Progenitor cell of endocrine pancreas (in vitro differentiated cells): ENCODE measurements at regions not wholly inside any gene's neighbourhood (a gene's known extent, or its start where the extent isn't known, plus 50 kb on each side); places are given as distances from the start of the nearest gene placed in this dataset.

Experiments used
- DNase-seq: peaks from one replicate; pipeline ENCODE4 v3.0.0; 2021; ENCODE audit warnings: low spot score; ENCODE audit not compliant: unreplicated experiment
- H3K27ac Mint-ChIP-seq: 2 replicates; pipeline ENCODE4 v1.8.0; 2021; ENCODE audit warnings: mild to moderate bottlenecking, moderate library complexity, mixed read lengths
- H3K27me3 Mint-ChIP-seq: 2 replicates; pipeline ENCODE4 v1.8.0; 2021; ENCODE audit warnings: mixed read lengths
- H3K36me3 Mint-ChIP-seq: 2 replicates; pipeline ENCODE4 v1.8.0; 2022; ENCODE audit warnings: mixed read lengths; ENCODE audit not compliant: insufficient read depth
- H3K4me1 Mint-ChIP-seq: 2 replicates; pipeline ENCODE4 v1.8.0; 2021; ENCODE audit warnings: low read depth, mixed read lengths
- H3K4me3 Mint-ChIP-seq: 2 replicates; pipeline ENCODE4 v1.8.0; 2021; ENCODE audit warnings: low read depth, mild to moderate bottlenecking, moderate library complexity, mixed read lengths
- H3K9me3 Mint-ChIP-seq: 2 replicates; pipeline ENCODE4 v1.8.0; 2021; ENCODE audit warnings: low read depth, mixed read lengths
- TF ChIP-seq, protein P1 (sequence below): fragments of 200-600 bp; sonication (generic); IDR thresholded peaks from one replicate; pipeline ENCODE4 v1.5.0; 2021; ENCODE audit warnings: antibody characterized with exemption, mild to moderate bottlenecking; ENCODE audit not compliant: unreplicated experiment

DNA sequence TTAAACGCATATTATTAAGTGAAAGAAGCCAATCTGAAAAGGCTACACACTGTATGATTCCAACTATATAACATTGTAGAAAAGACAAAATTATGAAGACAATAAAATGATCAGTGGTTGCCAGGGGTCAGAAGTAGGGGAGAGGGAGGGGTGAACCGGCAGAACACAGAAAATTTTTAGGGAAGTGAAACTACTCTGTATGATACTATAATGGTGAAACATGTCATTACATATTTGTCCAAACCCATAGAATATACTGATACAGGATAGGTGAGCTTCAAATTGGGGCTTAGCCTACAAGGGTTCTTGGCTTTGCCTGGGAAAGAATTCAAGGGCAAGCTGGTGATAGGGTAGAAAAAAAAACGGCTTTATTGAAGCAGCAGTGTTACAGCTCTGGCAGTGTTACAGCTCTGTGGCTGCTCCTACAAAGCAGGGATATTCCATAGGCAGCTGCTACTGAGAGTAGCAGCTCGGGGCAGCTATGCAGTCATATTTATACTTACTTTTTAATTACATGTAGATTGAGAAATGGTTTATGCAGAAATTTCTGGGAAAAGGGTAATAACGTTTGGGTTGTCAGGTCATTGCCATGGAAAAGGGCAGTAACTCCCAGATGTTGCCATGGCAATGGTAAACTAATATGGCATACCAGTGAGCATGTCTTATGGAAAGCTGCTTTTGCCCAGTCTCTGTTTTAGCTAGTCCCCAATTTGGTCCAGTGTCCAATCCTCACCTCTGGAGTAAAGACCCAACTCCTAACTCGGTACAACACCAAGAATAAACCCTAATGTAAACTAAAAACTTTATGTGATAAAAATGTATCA is 125.1 kb upstream of the SLC25A36 start:
- Mint-ChIP-seq H3K27ac (no peak overlapping the region), H3K4me3 (no peak overlapping the region), H3K27me3 (no peaks in the 10 kb centered on the region), H3K4me1 (no peaks in the 10 kb centered on the region), H3K9me3 (peaks cover 9% of the 10 kb centered on the region), H3K36me3 (no peaks in the 10 kb centered on the region)
- DNase-seq, result no peak
- TF ChIP-seq, protein P1, sequence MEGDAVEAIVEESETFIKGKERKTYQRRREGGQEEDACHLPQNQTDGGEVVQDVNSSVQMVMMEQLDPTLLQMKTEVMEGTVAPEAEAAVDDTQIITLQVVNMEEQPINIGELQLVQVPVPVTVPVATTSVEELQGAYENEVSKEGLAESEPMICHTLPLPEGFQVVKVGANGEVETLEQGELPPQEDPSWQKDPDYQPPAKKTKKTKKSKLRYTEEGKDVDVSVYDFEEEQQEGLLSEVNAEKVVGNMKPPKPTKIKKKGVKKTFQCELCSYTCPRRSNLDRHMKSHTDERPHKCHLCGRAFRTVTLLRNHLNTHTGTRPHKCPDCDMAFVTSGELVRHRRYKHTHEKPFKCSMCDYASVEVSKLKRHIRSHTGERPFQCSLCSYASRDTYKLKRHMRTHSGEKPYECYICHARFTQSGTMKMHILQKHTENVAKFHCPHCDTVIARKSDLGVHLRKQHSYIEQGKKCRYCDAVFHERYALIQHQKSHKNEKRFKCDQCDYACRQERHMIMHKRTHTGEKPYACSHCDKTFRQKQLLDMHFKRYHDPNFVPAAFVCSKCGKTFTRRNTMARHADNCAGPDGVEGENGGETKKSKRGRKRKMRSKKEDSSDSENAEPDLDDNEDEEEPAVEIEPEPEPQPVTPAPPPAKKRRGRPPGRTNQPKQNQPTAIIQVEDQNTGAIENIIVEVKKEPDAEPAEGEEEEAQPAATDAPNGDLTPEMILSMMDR, result no peak

DNA sequence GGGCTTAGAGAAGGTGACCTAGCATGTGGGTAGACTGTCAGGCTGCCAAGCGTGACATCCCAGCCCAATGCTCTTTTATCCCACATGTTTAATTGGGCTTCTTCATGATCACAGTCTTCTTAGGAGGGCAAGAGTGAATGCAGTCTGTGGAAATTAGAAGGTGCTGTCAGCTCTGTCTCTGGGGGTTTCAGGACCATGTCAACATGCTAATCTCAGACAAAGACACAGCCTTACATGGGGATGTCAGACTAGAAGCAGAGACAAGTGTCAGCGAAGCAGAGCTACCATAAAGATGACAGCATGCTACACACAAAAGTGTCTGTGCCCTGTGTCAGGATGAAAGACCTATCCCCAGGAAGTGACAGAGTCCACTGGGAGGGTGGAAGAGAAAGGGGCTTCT is 120.1 kb upstream of the SLC25A36 start:
- H3K36me3 Mint-ChIP-seq, result no peaks in the 10 kb centered on the region
- no peaks in the 10 kb centered on the region for H3K4me1 Mint-ChIP-seq
- no peak for DNase-seq
- no peaks in the 10 kb centered on the region for H3K27me3 Mint-ChIP-seq
- no peak overlapping the region for H3K4me3 Mint-ChIP-seq
- no peak overlapping the region for H3K27ac Mint-ChIP-seq
- H3K9me3 Mint-ChIP-seq, result no peaks in the 10 kb centered on the region
- TF ChIP-seq, protein P1, result no peak

DNA sequence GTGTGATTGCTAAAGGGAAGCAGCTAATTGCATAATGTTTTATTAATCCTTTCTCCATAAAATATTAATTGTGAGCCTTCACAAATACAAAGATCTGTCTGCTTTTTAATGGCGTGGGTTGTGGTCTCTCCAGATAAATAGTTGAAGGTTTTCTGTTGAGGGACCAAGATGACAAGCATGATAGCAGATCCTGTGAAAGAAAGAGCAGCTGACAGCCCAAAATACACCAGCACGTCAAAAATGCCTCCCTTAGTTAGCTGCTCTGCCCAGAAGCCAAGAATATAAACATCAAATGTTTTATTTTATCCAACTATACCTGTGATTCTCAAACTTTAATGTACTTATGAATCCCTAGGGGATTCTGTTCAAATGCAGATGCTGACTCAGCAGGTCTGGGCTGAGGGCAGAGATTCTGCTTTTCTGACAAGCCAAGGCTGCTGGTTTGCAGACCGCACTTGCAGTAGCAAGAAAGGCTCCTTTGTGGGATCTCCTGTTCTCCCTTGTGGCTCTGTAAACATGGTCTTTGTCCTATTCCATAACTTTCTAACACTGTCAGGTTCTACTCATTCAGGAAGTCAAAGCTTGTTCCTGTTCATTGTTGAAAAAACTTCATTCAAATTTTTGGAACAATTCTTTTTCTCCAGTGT is 119.1 kb upstream of the SLC25A36 start:
- H3K27me3 Mint-ChIP-seq, result no peaks in the 10 kb centered on the region
- no peaks in the 10 kb centered on the region for H3K9me3 Mint-ChIP-seq
- no peak overlapping the region for H3K27ac Mint-ChIP-seq
- TF ChIP-seq, protein P1, result no peak
- no peak overlapping the region for H3K4me3 Mint-ChIP-seq
- no peaks in the 10 kb centered on the region for H3K4me1 Mint-ChIP-seq
- no peak for DNase-seq
- no peaks in the 10 kb centered on the region for H3K36me3 Mint-ChIP-seq

DNA sequence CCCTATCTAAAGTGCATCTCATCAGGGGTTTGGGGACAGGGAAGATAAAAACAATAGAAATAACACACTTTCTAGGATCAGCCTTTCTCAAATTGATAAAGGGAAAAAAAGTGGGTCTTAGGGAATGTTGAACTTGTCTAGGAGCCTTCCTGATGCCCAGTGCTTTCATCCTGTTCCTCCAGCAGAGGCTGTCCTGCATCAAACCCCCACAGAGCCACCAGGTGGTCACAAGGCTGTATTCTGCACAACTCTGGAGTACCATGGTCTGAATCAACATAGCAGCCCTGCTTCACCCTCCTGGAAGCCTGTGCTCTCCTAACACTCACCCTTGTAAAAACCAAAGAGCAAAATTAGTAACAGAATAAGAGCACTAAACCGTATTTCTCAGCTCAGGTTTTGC is 118.5 kb upstream of the SLC25A36 start:
- H3K27ac Mint-ChIP-seq, result no peak overlapping the region
- H3K36me3 Mint-ChIP-seq, result no peaks in the 10 kb centered on the region

DNA sequence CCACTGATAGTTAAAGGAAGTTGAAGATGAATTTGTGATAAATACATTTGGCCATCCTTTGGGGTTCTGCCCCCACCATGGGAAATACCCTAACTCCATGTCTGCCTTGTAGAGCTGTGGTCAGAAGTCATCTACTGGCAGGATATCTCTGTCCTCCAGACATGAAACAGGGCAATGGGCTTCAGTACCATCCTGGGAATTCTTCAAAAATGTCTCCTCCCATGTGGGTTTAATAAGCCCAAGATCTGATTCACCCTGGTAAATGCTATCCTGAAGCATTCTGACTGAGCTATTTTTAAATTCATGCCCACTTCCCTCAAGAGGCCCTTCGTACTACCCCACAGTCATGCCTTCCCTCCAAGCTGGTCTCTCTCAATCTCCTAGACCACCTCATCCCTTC is 113.7 kb upstream of the SLC25A36 start:
- H3K27ac Mint-ChIP-seq, result no peak overlapping the region
- TF ChIP-seq, protein P1, result no peak
- no peak overlapping the region for H3K4me3 Mint-ChIP-seq
- no peaks in the 10 kb centered on the region for H3K36me3 Mint-ChIP-seq
- H3K4me1 Mint-ChIP-seq, result no peaks in the 10 kb centered on the region
- no peaks in the 10 kb centered on the region for H3K9me3 Mint-ChIP-seq
- no peaks in the 10 kb centered on the region for H3K27me3 Mint-ChIP-seq
- DNase-seq, result no peak

More for the DNA sequence above, 118.5 kb upstream of the SLC25A36 start:
- Mint-ChIP-seq H3K27me3 (no peaks in the 10 kb centered on the region), H3K4me1 (no peaks in the 10 kb centered on the region), H3K9me3 (no peaks in the 10 kb centered on the region), H3K4me3 (no peak overlapping the region)
- TF ChIP-seq, protein P1, result no peak
- DNase-seq, result no peak
